ENCODE measurements at regions not wholly inside any gene's neighbourhood (a gene's known extent, or its start where the extent isn't known, plus 50 kb on each side); places are given as distances from the start of the nearest gene placed in this dataset.

- Histone ChIP-seq H3K27ac (replicated peaks) (no peak overlapping the region), H3K27me3 (ENCODE audit: insufficient read depth, poor library complexity, severe bottlenecking) (peaks cover 2% of the 10 kb centered on the region), H3K4me3 (replicated peaks; ENCODE audit: insufficient read depth, low read length) (no peak overlapping the region)
- TF ChIP-seq GABPA (IDR thresholded peaks at IDR 0.05; ENCODE audit: low read depth) (no peak), POLR2AphosphoS5 (IDR thresholded peaks at IDR 0.05; ENCODE audit: low read depth) (no peak), REST (IDR thresholded peaks at IDR 0.05; ENCODE audit: insufficient replicate concordance, low read depth) (no peak), SPI1 (IDR thresholded peaks at IDR 0.05; ENCODE audit: borderline replicate concordance, low read depth) (no peak), CTCF (IDR thresholded peaks at IDR 0.05; ENCODE audit: insufficient read depth, low read length) (no peak)
- no peak for DNase-seq (ENCODE audit: low read depth in 1 of 2, low spot score in 1 of 2)
These were observed 99.6 kb upstream of the SPON1 start for GRCh38 chr11:13862845-13863392.

GRCh38 chr11:13868710-13869397, 93.7 kb upstream of the SPON1 start:
- no peaks in the 10 kb centered on the region for H3K27me3 ChIP-seq (ENCODE audit: insufficient read depth, poor library complexity, severe bottlenecking)
- DNase-seq (ENCODE audit: low read depth in 1 of 2, low spot score in 1 of 2): no peak
- H3K4me3 ChIP-seq (replicated peaks; ENCODE audit: insufficient read depth, low read length): no peak overlapping the region
- TF ChIP-seq CTCF (IDR thresholded peaks at IDR 0.05; ENCODE audit: insufficient read depth, low read length): no peak
- TF ChIP-seq GABPA (IDR thresholded peaks at IDR 0.05; ENCODE audit: low read depth): no peak
- TF ChIP-seq POLR2AphosphoS5 (IDR thresholded peaks at IDR 0.05; ENCODE audit: low read depth): no peak
- TF ChIP-seq SPI1 (IDR thresholded peaks at IDR 0.05; ENCODE audit: borderline replicate concordance, low read depth): no peak
- no peak for TF ChIP-seq REST (IDR thresholded peaks at IDR 0.05; ENCODE audit: insufficient replicate concordance, low read depth)
- H3K27ac ChIP-seq (replicated peaks): no peak overlapping the region

GRCh38 chr11:13869398-13869886, 93.1 kb upstream of the SPON1 start:
- Histone ChIP-seq H3K27me3 (ENCODE audit: insufficient read depth, poor library complexity, severe bottlenecking) (no peaks in the 10 kb centered on the region), H3K27ac (replicated peaks) (no peak overlapping the region), H3K4me3 (replicated peaks; ENCODE audit: insufficient read depth, low read length) (no peak overlapping the region)
- TF ChIP-seq GABPA (IDR thresholded peaks at IDR 0.05; ENCODE audit: low read depth): no peak
- no peak for TF ChIP-seq POLR2AphosphoS5 (IDR thresholded peaks at IDR 0.05; ENCODE audit: low read depth)
- TF ChIP-seq CTCF (IDR thresholded peaks at IDR 0.05; ENCODE audit: insufficient read depth, low read length): no peak
- no peak for DNase-seq (ENCODE audit: low read depth in 1 of 2, low spot score in 1 of 2)
